ENCODE measurements at regions not wholly inside any gene's neighbourhood (a gene's known extent, or its start where the extent isn't known, plus 50 kb on each side); places are given as distances from the start of the nearest gene placed in this dataset.

DNA sequence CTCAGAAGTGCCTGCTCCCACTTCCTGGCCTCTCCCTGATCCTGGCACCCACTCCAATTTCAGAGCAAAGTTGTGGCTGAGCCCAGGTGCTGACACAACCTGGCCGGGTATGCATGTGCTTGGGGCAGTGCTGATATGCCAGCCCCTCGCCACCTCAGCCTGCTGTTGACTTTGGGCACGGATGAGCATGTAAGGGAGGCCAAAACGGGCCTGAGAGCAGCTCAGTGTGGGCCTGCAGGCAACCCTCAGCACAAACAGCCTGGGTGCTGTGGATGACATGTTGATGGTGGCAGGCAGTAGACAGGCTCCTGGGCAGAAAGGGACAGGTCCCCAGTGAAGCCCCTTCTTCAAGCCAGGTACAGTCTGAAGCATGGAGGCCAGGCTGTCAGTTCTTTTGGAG is 553.6 kb upstream of the FSIP2 start:
- Histone ChIP-seq H3K18ac (ENCODE audit: low read length) (no peak overlapping the region), H3K27me3 (ENCODE audit: insufficient read depth, low read length, poor library complexity) (no peaks in the 10 kb centered on the region), H2BK5ac (ENCODE audit: low read length) (no peak overlapping the region), H2BK120ac (ENCODE audit: low read depth, low read length) (no peak overlapping the region), H3K79me1 (ENCODE audit: low read length) (no peaks in the 10 kb centered on the region), H4K5ac (ENCODE audit: low read length) (no peak overlapping the region), H3K36me3 (ENCODE audit: control insufficient read depth, insufficient read depth, low read length) (no peaks in the 10 kb centered on the region), H3K4me3 (ENCODE audit: low read length) (no peak overlapping the region), H4K8ac (ENCODE audit: low read depth, low read length) (no peak overlapping the region), H3K9ac (ENCODE audit: low read length) (no peak overlapping the region), H2AK5ac (ENCODE audit: low read length) (no peak overlapping the region), H3K56ac (ENCODE audit: low read length) (no peak overlapping the region), H3K4me1 (ENCODE audit: control insufficient read depth, low read depth, low read length) (no peaks in the 10 kb centered on the region), H3K4ac (ENCODE audit: low read depth, low read length) (no peak overlapping the region), H3K27ac (ENCODE audit: low read depth, low read length) (no peak overlapping the region), H3K4me2 (ENCODE audit: low read length) (no peak overlapping the region), H3K23ac (ENCODE audit: low read length) (no peak overlapping the region), H2BK15ac (replicated peaks; ENCODE audit: low read depth) (no peak overlapping the region), H3K79me2 (ENCODE audit: control insufficient read depth, insufficient read depth, low read length) (no peaks in the 10 kb centered on the region)
- WGBS (ENCODE audit: extremely low coverage, insufficient coverage, low lambda C conversion rate): no CpG with 5 or more reads among the region's 4 CpGs
- DNase-seq: no peak

DNA sequence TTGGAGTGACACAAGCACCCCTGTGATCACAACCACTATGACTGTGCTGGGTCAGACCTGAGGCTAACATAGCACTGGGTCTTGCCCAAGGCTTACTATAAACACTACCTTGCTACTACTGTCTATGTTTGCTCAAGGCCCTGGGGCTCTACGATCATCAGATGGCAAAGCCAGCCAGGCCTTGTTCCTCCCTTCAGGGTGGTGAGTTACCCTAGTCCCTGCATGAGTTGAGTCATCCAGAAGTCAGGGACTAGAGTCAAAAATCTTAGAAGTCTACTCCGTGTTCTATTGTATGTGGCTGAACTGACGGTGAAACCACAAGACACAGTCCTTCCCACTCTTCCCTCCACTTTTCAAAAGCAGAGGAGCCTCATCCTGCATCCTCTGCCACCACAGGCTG is 551.2 kb upstream of the FSIP2 start:
- Histone ChIP-seq H3K4me2 (ENCODE audit: low read length) (no peak overlapping the region), H2BK5ac (ENCODE audit: low read length) (no peak overlapping the region), H3K79me2 (ENCODE audit: control insufficient read depth, insufficient read depth, low read length) (no peaks in the 10 kb centered on the region), H2BK15ac (replicated peaks; ENCODE audit: low read depth) (no peak overlapping the region), H3K27ac (ENCODE audit: low read depth, low read length) (no peak overlapping the region), H3K4me3 (ENCODE audit: low read length) (no peak overlapping the region), H4K5ac (ENCODE audit: low read length) (no peak overlapping the region), H3K23ac (ENCODE audit: low read length) (no peak overlapping the region), H3K27me3 (ENCODE audit: insufficient read depth, low read length, poor library complexity) (no peaks in the 10 kb centered on the region), H3K56ac (ENCODE audit: low read length) (no peak overlapping the region), H3K18ac (ENCODE audit: low read length) (no peak overlapping the region), H4K8ac (ENCODE audit: low read depth, low read length) (no peak overlapping the region), H3K4me1 (ENCODE audit: control insufficient read depth, low read depth, low read length) (no peaks in the 10 kb centered on the region), H3K36me3 (ENCODE audit: control insufficient read depth, insufficient read depth, low read length) (no peaks in the 10 kb centered on the region), H3K9ac (ENCODE audit: low read length) (no peak overlapping the region), H3K79me1 (ENCODE audit: low read length) (no peaks in the 10 kb centered on the region), H2BK120ac (ENCODE audit: low read depth, low read length) (no peak overlapping the region), H2AK5ac (ENCODE audit: low read length) (no peak overlapping the region), H3K4ac (ENCODE audit: low read depth, low read length) (no peak overlapping the region)
- WGBS (ENCODE audit: extremely low coverage, insufficient coverage, low lambda C conversion rate): no CpG with 5 or more reads among the region's 3 CpGs
- DNase-seq: no peak

DNA sequence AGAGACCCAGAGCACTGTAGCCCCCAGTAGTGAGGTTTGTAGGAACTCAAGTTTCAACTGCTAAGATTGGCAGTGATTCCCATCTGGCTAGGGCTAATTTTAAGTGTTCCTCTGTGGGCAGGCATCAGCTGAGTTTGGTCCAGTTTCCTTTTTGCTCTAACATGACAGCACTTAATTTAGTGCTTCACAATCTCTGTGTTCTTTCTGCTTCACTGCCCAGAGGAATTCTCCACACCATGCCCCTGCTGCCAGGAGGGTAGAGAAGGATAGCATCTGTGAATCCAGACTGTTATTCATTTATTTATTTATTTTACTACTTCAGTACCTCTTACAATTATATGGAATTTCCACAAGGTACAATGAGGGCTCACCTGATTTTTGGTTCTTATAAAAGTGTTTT is 549.9 kb upstream of the FSIP2 start:
- H4K5ac ChIP-seq (ENCODE audit: low read length): no peak overlapping the region
- H3K9ac ChIP-seq (ENCODE audit: low read length): no peak overlapping the region
- H4K8ac ChIP-seq (ENCODE audit: low read depth, low read length): no peak overlapping the region
- H2BK120ac ChIP-seq (ENCODE audit: low read depth, low read length): no peak overlapping the region
- no peaks in the 10 kb centered on the region for H3K27me3 ChIP-seq (ENCODE audit: insufficient read depth, low read length, poor library complexity)
- H3K27ac ChIP-seq (ENCODE audit: low read depth, low read length): no peak overlapping the region
- H3K79me2 ChIP-seq (ENCODE audit: control insufficient read depth, insufficient read depth, low read length): no peaks in the 10 kb centered on the region
- H3K56ac ChIP-seq (ENCODE audit: low read length): no peak overlapping the region
- no peak overlapping the region for H3K18ac ChIP-seq (ENCODE audit: low read length)
- H3K79me1 ChIP-seq (ENCODE audit: low read length): no peaks in the 10 kb centered on the region
- DNase-seq: no peak
- no peaks in the 10 kb centered on the region for H3K4me1 ChIP-seq (ENCODE audit: control insufficient read depth, low read depth, low read length)
- H3K4me3 ChIP-seq (ENCODE audit: low read length): no peak overlapping the region
- no peaks in the 10 kb centered on the region for H3K36me3 ChIP-seq (ENCODE audit: control insufficient read depth, insufficient read depth, low read length)
- no peak overlapping the region for H2BK15ac ChIP-seq (replicated peaks; ENCODE audit: low read depth)
- H2BK5ac ChIP-seq (ENCODE audit: low read length): no peak overlapping the region
- no peak overlapping the region for H3K4me2 ChIP-seq (ENCODE audit: low read length)
- no peak overlapping the region for H2AK5ac ChIP-seq (ENCODE audit: low read length)
- no peak overlapping the region for H3K4ac ChIP-seq (ENCODE audit: low read depth, low read length)
- H3K23ac ChIP-seq (ENCODE audit: low read length): no peak overlapping the region

DNA sequence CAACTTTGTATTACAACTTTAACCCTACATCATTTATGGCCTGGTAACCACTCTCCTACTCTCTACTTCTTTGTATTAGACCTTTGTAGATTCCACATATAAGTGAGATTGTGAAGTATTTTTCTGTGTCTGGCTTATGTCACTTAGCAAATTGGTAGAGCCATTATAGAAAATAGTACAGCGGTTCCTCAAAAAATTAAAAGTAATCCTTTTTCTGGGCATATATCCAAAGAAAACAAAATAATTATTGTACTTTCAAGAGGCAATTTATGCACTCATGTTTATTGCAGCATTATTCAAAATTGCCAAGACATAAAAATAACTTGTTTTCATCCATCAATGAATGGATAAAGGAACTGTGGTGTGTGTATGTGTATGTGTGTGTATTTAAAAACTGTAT is 537.5 kb upstream of the FSIP2 start:
- no CpG with 5 or more reads among the region's 1 CpG for WGBS (ENCODE audit: extremely low coverage, insufficient coverage, low lambda C conversion rate)
- no peak overlapping the region for H3K27ac ChIP-seq (ENCODE audit: low read depth, low read length)

DNA sequence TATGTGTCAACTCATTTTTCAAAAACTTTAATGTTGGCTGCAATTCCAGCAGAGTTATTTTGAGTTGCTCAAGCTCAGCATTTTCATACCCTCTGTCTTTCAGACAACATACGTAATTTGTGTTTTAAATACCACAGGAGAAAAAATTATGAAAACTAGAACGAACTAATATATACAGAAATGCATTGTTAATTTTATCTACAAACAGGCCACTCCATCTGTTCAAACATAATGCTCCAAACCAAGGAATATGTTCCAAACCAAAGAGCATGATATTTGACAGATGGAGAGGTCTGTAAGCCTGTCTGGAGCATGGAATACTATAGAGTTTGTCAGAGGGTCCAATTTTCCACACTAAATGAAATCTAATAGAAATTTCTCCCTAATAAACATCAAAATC is 536.2 kb upstream of the FSIP2 start:
- H2BK120ac ChIP-seq (ENCODE audit: low read depth, low read length): no peak overlapping the region
- no peaks in the 10 kb centered on the region for H3K36me3 ChIP-seq (ENCODE audit: control insufficient read depth, insufficient read depth, low read length)
- no peak overlapping the region for H3K56ac ChIP-seq (ENCODE audit: low read length)
- no peaks in the 10 kb centered on the region for H3K79me1 ChIP-seq (ENCODE audit: low read length)
- H3K27ac ChIP-seq (ENCODE audit: low read depth, low read length): no peak overlapping the region
- no peak overlapping the region for H3K4me2 ChIP-seq (ENCODE audit: low read length)
- H3K4me1 ChIP-seq (ENCODE audit: control insufficient read depth, low read depth, low read length): no peaks in the 10 kb centered on the region
- H3K18ac ChIP-seq (ENCODE audit: low read length): no peak overlapping the region
- H4K8ac ChIP-seq (ENCODE audit: low read depth, low read length): no peak overlapping the region
- no peak for DNase-seq
- H3K4me3 ChIP-seq (ENCODE audit: low read length): no peak overlapping the region
- no CpG with 5 or more reads among the region's 2 CpGs for WGBS (ENCODE audit: extremely low coverage, insufficient coverage, low lambda C conversion rate)
- H3K79me2 ChIP-seq (ENCODE audit: control insufficient read depth, insufficient read depth, low read length): no peaks in the 10 kb centered on the region
- no peak overlapping the region for H3K9ac ChIP-seq (ENCODE audit: low read length)
- no peak overlapping the region for H2AK5ac ChIP-seq (ENCODE audit: low read length)
- H3K27me3 ChIP-seq (ENCODE audit: insufficient read depth, low read length, poor library complexity): no peaks in the 10 kb centered on the region
- no peak overlapping the region for H2BK5ac ChIP-seq (ENCODE audit: low read length)
- H2BK15ac ChIP-seq (replicated peaks; ENCODE audit: low read depth): no peak overlapping the region
- no peak overlapping the region for H3K4ac ChIP-seq (ENCODE audit: low read depth, low read length)
- no peak overlapping the region for H4K5ac ChIP-seq (ENCODE audit: low read length)
- H3K23ac ChIP-seq (ENCODE audit: low read length): no peak overlapping the region

More for the DNA sequence above, 537.5 kb upstream of the FSIP2 start:
- Histone ChIP-seq H3K79me1 (ENCODE audit: low read length) (no peaks in the 10 kb centered on the region), H2BK120ac (ENCODE audit: low read depth, low read length) (no peak overlapping the region), H2BK15ac (replicated peaks; ENCODE audit: low read depth) (no peak overlapping the region), H2AK5ac (ENCODE audit: low read length) (no peak overlapping the region), H3K9ac (ENCODE audit: low read length) (no peak overlapping the region), H3K4me1 (ENCODE audit: control insufficient read depth, low read depth, low read length) (no peaks in the 10 kb centered on the region), H3K56ac (ENCODE audit: low read length) (no peak overlapping the region), H3K23ac (ENCODE audit: low read length) (no peak overlapping the region), H3K79me2 (ENCODE audit: control insufficient read depth, insufficient read depth, low read length) (no peaks in the 10 kb centered on the region), H3K4me2 (ENCODE audit: low read length) (no peak overlapping the region), H4K5ac (ENCODE audit: low read length) (no peak overlapping the region), H3K4me3 (ENCODE audit: low read length) (no peak overlapping the region), H3K4ac (ENCODE audit: low read depth, low read length) (no peak overlapping the region), H4K8ac (ENCODE audit: low read depth, low read length) (no peak overlapping the region), H3K18ac (ENCODE audit: low read length) (no peak overlapping the region), H3K27me3 (ENCODE audit: insufficient read depth, low read length, poor library complexity) (no peaks in the 10 kb centered on the region), H2BK5ac (ENCODE audit: low read length) (no peak overlapping the region), H3K36me3 (ENCODE audit: control insufficient read depth, insufficient read depth, low read length) (no peaks in the 10 kb centered on the region)
- DNase-seq: no peak

DNA sequence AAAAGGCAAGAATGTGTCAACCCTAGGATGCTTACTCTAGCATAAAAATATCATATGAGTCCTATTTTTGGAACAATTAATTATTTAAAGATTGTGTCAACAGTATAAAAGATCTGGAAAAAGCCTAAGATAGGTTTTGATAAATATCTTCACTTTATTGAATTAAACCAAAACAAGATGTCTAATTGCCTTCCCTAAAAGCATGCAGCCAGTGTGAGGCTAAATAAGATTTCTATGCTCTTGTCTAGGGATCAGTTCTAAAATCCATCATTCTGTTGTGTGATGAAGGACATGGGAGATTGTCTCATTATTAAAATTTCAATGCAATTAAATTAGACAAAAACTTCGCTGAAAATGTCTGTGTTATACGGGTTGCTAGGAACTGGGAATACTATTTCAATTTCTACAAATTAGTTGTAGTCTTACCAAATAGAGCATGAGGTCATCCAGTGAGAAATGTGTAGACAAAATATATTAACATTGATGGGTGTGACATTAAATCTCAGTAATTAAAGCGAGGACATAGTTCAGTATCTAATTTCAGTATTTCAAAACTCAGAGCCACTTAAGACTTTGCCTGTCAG is 535.6 kb upstream of the FSIP2 start:
- Histone ChIP-seq H3K4me1 (ENCODE audit: control insufficient read depth, low read depth, low read length) (no peaks in the 10 kb centered on the region), H3K79me1 (ENCODE audit: low read length) (no peaks in the 10 kb centered on the region), H2BK5ac (ENCODE audit: low read length) (no peak overlapping the region), H3K27me3 (ENCODE audit: insufficient read depth, low read length, poor library complexity) (no peaks in the 10 kb centered on the region), H3K9ac (ENCODE audit: low read length) (no peak overlapping the region), H2BK15ac (replicated peaks; ENCODE audit: low read depth) (no peak overlapping the region), H3K18ac (ENCODE audit: low read length) (no peak overlapping the region), H2BK120ac (ENCODE audit: low read depth, low read length) (no peak overlapping the region), H3K79me2 (ENCODE audit: control insufficient read depth, insufficient read depth, low read length) (no peaks in the 10 kb centered on the region), H3K4me2 (ENCODE audit: low read length) (no peak overlapping the region), H3K56ac (ENCODE audit: low read length) (no peak overlapping the region), H3K4ac (ENCODE audit: low read depth, low read length) (no peak overlapping the region), H3K27ac (ENCODE audit: low read depth, low read length) (no peak overlapping the region), H3K36me3 (ENCODE audit: control insufficient read depth, insufficient read depth, low read length) (no peaks in the 10 kb centered on the region), H3K4me3 (ENCODE audit: low read length) (no peak overlapping the region), H2AK5ac (ENCODE audit: low read length) (no peak overlapping the region), H4K8ac (ENCODE audit: low read depth, low read length) (no peak overlapping the region), H4K5ac (ENCODE audit: low read length) (no peak overlapping the region), H3K23ac (ENCODE audit: low read length) (no peak overlapping the region)
- DNase-seq: no peak
- no CpG with 5 or more reads among the region's 3 CpGs for WGBS (ENCODE audit: extremely low coverage, insufficient coverage, low lambda C conversion rate)
